ENCODE measurements at regions not wholly inside any gene's neighbourhood (a gene's known extent, or its start where the extent isn't known, plus 50 kb on each side); places are given as distances from the start of the nearest gene placed in this dataset.
"Not testable (repeated sequence)": the region's sequence is repeated elsewhere in the genome, so short reads cannot be mapped to it uniquely, and the experiment has no call there.

- not testable (repeated sequence) for DNase-seq
Measured at GRCh38 chr2:95686056-95686825, 94.4 kb downstream of the TRIM43 start.

GRCh38 chr2:95687852-95688251 is 96.1 kb downstream of the TRIM43 start:
- DNase-seq, result not testable (repeated sequence)

- not testable (repeated sequence) for DNase-seq
Measured at GRCh38 chr2:95691210-95691609, 99.4 kb downstream of the TRIM43 start.

- DNase-seq, result not testable (repeated sequence)
Measured at GRCh38 chr2:95693071-95693846, 101.5 kb downstream of the TRIM43 start.

- no peak for DNase-seq
Measured at GRCh38 chr2:95695613-95696012, 103.8 kb downstream of the TRIM43 start.

GRCh38 chr2:95698146-95698545 is 106.3 kb downstream of the TRIM43 start:
- DNase-seq, result no peak

- not testable (repeated sequence) for DNase-seq
Measured at GRCh38 chr2:95699201-95700184, 107.7 kb downstream of the TRIM43 start.

- no peak for DNase-seq
Measured at GRCh38 chr2:95700519-95700918, 108.7 kb downstream of the TRIM43 start.

GRCh38 chr2:95702471-95702870 is 110.7 kb downstream of the TRIM43 start:
- no peak for DNase-seq

- not testable (repeated sequence) for DNase-seq
Measured at GRCh38 chr2:95707161-95707560, 115.4 kb downstream of the TRIM43 start.

GRCh38 chr2:95707837-95708236 is 116.0 kb downstream of the TRIM43 start:
- DNase-seq, result no peak

GRCh38 chr2:95709831-95710230 is 118.0 kb downstream of the TRIM43 start:
- no peak for DNase-seq

- DNase-seq, result not testable (repeated sequence)
Measured at GRCh38 chr2:95713470-95714177, 121.8 kb downstream of the TRIM43 start.

- DNase-seq, result not testable (repeated sequence)
Measured at GRCh38 chr2:95714398-95714797, 122.6 kb downstream of the TRIM43 start.

GRCh38 chr2:95719473-95720060 is 127.8 kb downstream of the TRIM43 start:
- DNase-seq, result no peak

GRCh38 chr2:95721726-95722125 is 129.9 kb downstream of the TRIM43 start:
- no peak for DNase-seq

- DNase-seq, result no peak
Measured at GRCh38 chr2:95722131-95722697, 130.4 kb downstream of the TRIM43 start.

GRCh38 chr2:95723627-95724210 is 131.9 kb downstream of the TRIM43 start:
- not testable (repeated sequence) for DNase-seq

GRCh38 chr2:95725191-95725590 is 133.4 kb downstream of the TRIM43 start:
- DNase-seq, result not testable (repeated sequence)

- DNase-seq, result not testable (repeated sequence)
Measured at GRCh38 chr2:95725677-95726076, 133.9 kb downstream of the TRIM43 start.

- DNase-seq, result not testable (repeated sequence)
Measured at GRCh38 chr2:95727420-95727819, 135.6 kb downstream of the TRIM43 start.

Data from DMS153 (cell line).